Tibial nerve (tissue), 4 donors: ENCODE measurements at regions not wholly inside any gene's neighbourhood (a gene's known extent, or its start where the extent isn't known, plus 50 kb on each side); places are given as distances from the start of the nearest gene placed in this dataset.

Source experiments
- DNase-seq, 2 donors: peaks; one replicate each; pipeline ENCODE4 v3.0.0-alpha.2; 2019; ENCODE audit warnings: low spot score in 2 of 2
- H3K27ac ChIP-seq, 4 donors: fragments of 200-600 bp; sonication (generic) in 3 of 4; one replicate each; pipeline ENCODE4 v1.5.1; 2017 to 2019; ENCODE audit warnings: mild to moderate bottlenecking in 1 of 4
- H3K27me3 ChIP-seq, 2 donors: fragments of 200-600 bp; sonication (generic) in 1 of 2; one replicate each; pipeline versions ENCODE4 v1.5.1 to v1.6.0; 2017 to 2019
- H3K36me3 ChIP-seq, 3 donors: fragments of 200-600 bp; sonication (generic); one replicate each; pipeline ENCODE4 v1.5.1; 2018 to 2019
- H3K4me1 ChIP-seq, 4 donors: fragments of 200-600 bp; sonication (generic) in 3 of 4; one replicate each; pipeline ENCODE4 v1.5.1; 2017 to 2019
- H3K4me3 ChIP-seq, 4 donors: fragments of 200-600 bp; sonication (generic) in 3 of 4; one replicate each; pipeline ENCODE4 v1.5.1; 2017 to 2019; ENCODE audit warnings: mild to moderate bottlenecking in 1 of 4, moderate library complexity in 1 of 4
- H3K9me3 ChIP-seq, 4 donors: fragments of 200-600 bp; sonication (generic) in 3 of 4; one replicate each; pipeline ENCODE4 v1.5.1; 2017 to 2019
- EP300 ChIP-seq, 2 donors: sonication (generic); formaldehyde crosslinking; IDR thresholded peaks; one replicate each; pipeline ENCODE4 v1.6.1; 2017; ENCODE audit warnings: antibody characterized with exemption in 2 of 2, mild to moderate bottlenecking in 1 of 2
- POLR2A ChIP-seq, 2 donors: fragments of 450-650 bp; IDR thresholded peaks; one replicate each; pipeline ENCODE4 v1.6.1; 2017; ENCODE audit warnings: antibody characterized with exemption in 2 of 2, mild to moderate bottlenecking in 2 of 2, moderate library complexity in 2 of 2
- WGBS, 2 donors: methylation state at CpG; one replicate each; pipeline ENCODE4 v1.1.5; 2018; 5-methylcytosine and 5-hydroxymethylcytosine counted together
- TF ChIP-seq, protein P1 (sequence below), 5 experiments: fragments of 200-600 bp in 3 of 5; fragments of 450-650 bp in 2 of 5; sonication (generic) in 3 of 5; IDR thresholded peaks; one replicate each; pipeline ENCODE4 v1.5.1; 2016 to 2019; ENCODE audit warnings: antibody characterized with exemption in 5 of 5, mild to moderate bottlenecking in 3 of 5, moderate library complexity in 2 of 5

DNA sequence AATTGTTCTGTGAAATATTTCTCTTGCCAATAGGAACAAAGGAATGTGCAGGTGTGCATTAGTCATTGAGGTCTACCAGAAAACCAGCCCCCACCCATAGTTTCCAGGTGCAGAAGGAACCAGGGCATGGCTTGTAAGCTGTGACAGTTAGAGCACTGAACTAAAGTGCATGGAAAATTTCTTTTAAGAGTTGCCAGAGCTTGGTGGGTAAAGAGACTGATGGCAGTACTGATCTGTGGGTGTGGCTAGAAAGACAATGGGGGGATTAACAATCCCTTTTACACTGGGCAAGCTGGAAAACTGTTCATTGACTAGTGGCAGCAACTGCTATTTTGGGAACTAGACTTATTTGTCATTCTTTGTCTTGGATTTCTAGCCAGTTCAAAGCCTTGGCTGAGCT lies 326.9 kb downstream of the PCDH19 start:
- Histone ChIP-seq H3K4me1 (no peaks in the 10 kb centered on the region), H3K9me3 (no peaks in the 10 kb centered on the region), H3K27me3 (no peaks in the 10 kb centered on the region), H3K27ac (no peak overlapping the region), H3K36me3 (no peaks in the 10 kb centered on the region), H3K4me3 (no peak overlapping the region)
- TF ChIP-seq EP300 (IDR thresholded peaks at IDR 0.05) (no peak), POLR2A (IDR thresholded peaks at IDR 0.05) (no peak)
- TF ChIP-seq, protein P1, sequence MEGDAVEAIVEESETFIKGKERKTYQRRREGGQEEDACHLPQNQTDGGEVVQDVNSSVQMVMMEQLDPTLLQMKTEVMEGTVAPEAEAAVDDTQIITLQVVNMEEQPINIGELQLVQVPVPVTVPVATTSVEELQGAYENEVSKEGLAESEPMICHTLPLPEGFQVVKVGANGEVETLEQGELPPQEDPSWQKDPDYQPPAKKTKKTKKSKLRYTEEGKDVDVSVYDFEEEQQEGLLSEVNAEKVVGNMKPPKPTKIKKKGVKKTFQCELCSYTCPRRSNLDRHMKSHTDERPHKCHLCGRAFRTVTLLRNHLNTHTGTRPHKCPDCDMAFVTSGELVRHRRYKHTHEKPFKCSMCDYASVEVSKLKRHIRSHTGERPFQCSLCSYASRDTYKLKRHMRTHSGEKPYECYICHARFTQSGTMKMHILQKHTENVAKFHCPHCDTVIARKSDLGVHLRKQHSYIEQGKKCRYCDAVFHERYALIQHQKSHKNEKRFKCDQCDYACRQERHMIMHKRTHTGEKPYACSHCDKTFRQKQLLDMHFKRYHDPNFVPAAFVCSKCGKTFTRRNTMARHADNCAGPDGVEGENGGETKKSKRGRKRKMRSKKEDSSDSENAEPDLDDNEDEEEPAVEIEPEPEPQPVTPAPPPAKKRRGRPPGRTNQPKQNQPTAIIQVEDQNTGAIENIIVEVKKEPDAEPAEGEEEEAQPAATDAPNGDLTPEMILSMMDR (IDR thresholded peaks at IDR 0.05) = no peak
- DNase-seq = no peak

DNA sequence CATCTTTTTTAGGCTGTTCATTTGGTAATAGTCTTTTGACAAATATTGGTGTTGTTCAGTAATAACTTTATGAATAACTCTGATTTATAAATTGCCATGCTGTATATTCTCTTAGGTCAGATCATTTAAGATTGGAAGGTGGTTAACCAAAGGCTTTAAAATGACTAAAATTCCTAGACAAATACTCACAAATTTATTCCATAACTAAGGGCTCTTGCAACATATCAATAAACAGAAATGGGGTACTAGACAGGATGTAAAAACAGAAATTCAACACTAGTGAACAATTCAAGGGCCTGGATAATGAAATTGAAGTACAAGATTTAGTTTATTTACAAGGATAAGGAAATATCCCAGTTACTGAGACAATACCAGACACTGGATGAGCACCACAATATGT lies 328.6 kb downstream of the PCDH19 start:
- Histone ChIP-seq H3K4me3 (no peak overlapping the region), H3K4me1 (no peaks in the 10 kb centered on the region), H3K27me3 (no peaks in the 10 kb centered on the region), H3K36me3 (no peaks in the 10 kb centered on the region), H3K9me3 (no peaks in the 10 kb centered on the region), H3K27ac (no peak overlapping the region)
- TF ChIP-seq POLR2A (IDR thresholded peaks at IDR 0.05) = no peak
- TF ChIP-seq EP300 (IDR thresholded peaks at IDR 0.05) = no peak
- TF ChIP-seq, protein P1 (IDR thresholded peaks at IDR 0.05) = no peak
- DNase-seq = no peak

DNA sequence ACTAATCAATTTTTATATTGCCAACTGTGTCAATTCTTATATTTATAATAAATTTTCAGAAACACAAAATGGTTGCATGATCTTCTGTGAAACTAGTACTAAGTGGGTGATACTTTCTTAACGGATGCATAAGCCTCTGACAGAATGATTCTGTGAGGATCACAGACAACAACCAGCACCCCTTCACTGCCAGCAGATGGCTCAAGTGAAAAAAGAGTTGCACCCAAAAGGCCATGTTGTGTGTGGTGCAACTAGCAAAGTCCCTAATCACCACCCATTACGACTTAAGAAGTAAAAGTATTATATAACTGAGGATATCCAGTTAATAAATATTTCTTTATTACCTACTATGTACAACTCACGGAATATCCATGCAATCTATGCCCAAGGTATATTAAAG lies 334.0 kb downstream of the PCDH19 start:
- H3K27ac ChIP-seq = no peak overlapping the region
- H3K27me3 ChIP-seq = no peaks in the 10 kb centered on the region
- no peaks in the 10 kb centered on the region for H3K4me1 ChIP-seq
- H3K9me3 ChIP-seq = no peaks in the 10 kb centered on the region
- no peak overlapping the region for H3K4me3 ChIP-seq
- 56 to 61% methylated on average over 3 of the region's 3 CpGs for WGBS, 2 donors
- no peaks in the 10 kb centered on the region for H3K36me3 ChIP-seq
- no peak for TF ChIP-seq EP300 (IDR thresholded peaks at IDR 0.05)
- TF ChIP-seq, protein P1 (IDR thresholded peaks at IDR 0.05) = no peak
- no peak for TF ChIP-seq POLR2A (IDR thresholded peaks at IDR 0.05)
- no peak for DNase-seq

DNA sequence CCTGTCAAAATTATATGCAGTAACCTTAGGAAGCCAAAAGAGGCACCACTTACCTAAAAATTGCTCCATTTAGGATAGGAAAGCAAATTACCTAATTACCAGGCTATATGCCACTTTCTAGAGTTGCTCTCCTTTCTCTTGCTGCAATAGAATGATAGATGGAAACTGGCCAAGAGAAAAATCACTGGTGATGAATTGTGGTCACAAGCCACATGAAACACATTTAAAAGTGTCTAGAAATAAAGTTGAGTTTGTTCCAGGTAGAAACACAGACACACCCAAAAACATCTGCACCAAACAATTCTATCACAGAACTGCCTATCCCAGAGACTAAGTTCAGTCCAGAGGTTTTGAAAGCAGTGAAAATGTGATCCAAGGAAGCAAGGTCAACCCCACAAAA lies 337.7 kb downstream of the PCDH19 start:
- Histone ChIP-seq H3K4me1 (no peaks in the 10 kb centered on the region), H3K9me3 (no peaks in the 10 kb centered on the region), H3K36me3 (no peaks in the 10 kb centered on the region), H3K27ac (no peak overlapping the region), H3K4me3 (no peak overlapping the region), H3K27me3 (no peaks in the 10 kb centered on the region)
- TF ChIP-seq, protein P1 (IDR thresholded peaks at IDR 0.05) = no peak
- TF ChIP-seq POLR2A (IDR thresholded peaks at IDR 0.05) = no peak
- TF ChIP-seq EP300 (IDR thresholded peaks at IDR 0.05) = no peak
- peak in 1 of 2 donors; percentile 4 for DNase-seq

DNA sequence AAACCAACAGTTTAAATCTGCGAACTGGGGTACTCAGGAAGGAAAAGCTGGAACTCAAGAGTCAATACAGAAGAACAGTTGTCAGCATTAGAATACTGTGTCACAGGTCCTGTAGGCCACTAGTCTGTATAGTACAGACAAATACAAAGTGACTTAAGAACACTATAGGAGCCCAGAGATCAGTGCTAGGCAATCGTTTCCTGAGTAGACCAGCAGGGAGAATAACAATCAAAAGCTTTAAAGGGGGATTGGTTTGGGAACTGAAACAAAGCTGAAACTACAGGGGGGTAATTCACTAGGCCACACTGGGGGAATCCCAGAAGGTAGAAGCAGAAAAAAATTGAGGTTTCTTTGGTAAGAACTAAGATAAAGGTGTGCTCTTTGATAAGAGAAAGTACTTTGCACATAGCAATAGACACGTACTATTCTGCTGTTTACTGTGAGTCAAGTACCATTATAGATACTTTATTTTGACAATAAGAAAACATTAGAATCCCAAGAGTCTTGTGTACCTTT lies 339.7 kb downstream of the PCDH19 start:
- H3K9me3 ChIP-seq = no peaks in the 10 kb centered on the region
- no peak overlapping the region for H3K27ac ChIP-seq
- 56 to 66% methylated on average over 3 of the region's 3 CpGs for WGBS, 2 donors
- no peaks in the 10 kb centered on the region for H3K36me3 ChIP-seq
- TF ChIP-seq, protein P1 (IDR thresholded peaks at IDR 0.05) = no peak
- TF ChIP-seq POLR2A (IDR thresholded peaks at IDR 0.05) (no peak), EP300 (IDR thresholded peaks at IDR 0.05) (no peak)
- no peaks in the 10 kb centered on the region for H3K27me3 ChIP-seq
- no peaks in the 10 kb centered on the region for H3K4me1 ChIP-seq
- H3K4me3 ChIP-seq = no peak overlapping the region
- DNase-seq = no peak
